Natural killer cell treated with Interleukin-12 subunit alpha and Interleukin-12 subunit beta and Interleukin-15 and Interleukin-18, amount 100 ng/mL, for 72 hours (primary cell): ENCODE measurements at regions not wholly inside any gene's neighbourhood (a gene's known extent, or its start where the extent isn't known, plus 50 kb on each side); places are given as distances from the start of the nearest gene placed in this dataset.
"Not testable (repeated sequence)": the region's sequence is repeated elsewhere in the genome, so short reads cannot be mapped to it uniquely, and the experiment has no call there.

ENCODE experiments used
- ATAC-seq, 2 donors: fragments of 150-1000 bp; cut with Tn5 transposase in 1 of 2; sonication (Bioruptor Pico), chemical (Tn5 transposase) in 1 of 2; 2 replicates each; pipeline ENCODE4 v1.10.0; 2021
- DNase-seq: peaks from one replicate; pipeline ENCODE4 v3.0.0; 2022; ENCODE audit warnings: low spot score
- H3K27ac Mint-ChIP-seq, 2 donors: 1 replicate in 1 of 2; 2 replicates in 1 of 2; pipeline ENCODE4 v1.8.0; 2022; ENCODE audit warnings: mixed read lengths in 2 of 2, mild to moderate bottlenecking in 1 of 2, moderate library complexity in 1 of 2
- H3K27me3 Mint-ChIP-seq, 2 donors: 1 replicate in 1 of 2; 2 replicates in 1 of 2; pipeline ENCODE4 v1.8.0; 2022; ENCODE audit warnings: mixed read lengths in 2 of 2
- H3K36me3 Mint-ChIP-seq: one replicate; pipeline ENCODE4 v1.8.0; 2022; ENCODE audit warnings: mixed read lengths
- H3K4me1 Mint-ChIP-seq, 2 donors: 1 replicate in 1 of 2; 2 replicates in 1 of 2; pipeline ENCODE4 v1.8.0; 2022; ENCODE audit warnings: low read depth in 2 of 2, mixed read lengths in 2 of 2, mild to moderate bottlenecking in 1 of 2
- H3K4me3 Mint-ChIP-seq: one replicate; pipeline ENCODE4 v1.8.0; 2022; ENCODE audit warnings: mixed read lengths
- H3K9me3 Mint-ChIP-seq: 2 replicates; pipeline ENCODE4 v1.8.0; 2022; ENCODE audit warnings: mixed read lengths

- Mint-ChIP-seq H3K27me3 (no peaks in the 10 kb centered on the region), H3K4me3 (no peak overlapping the region), H3K4me1 (no peaks in the 10 kb centered on the region), H3K36me3 (no peaks in the 10 kb centered on the region), H3K27ac (no peak overlapping the region), H3K9me3 (peaks cover 16% of the 10 kb centered on the region)
- ATAC-seq (no peak), DNase-seq (no peak)
Observed at GRCh38 chr2:21356857-21357255, 233.1 kb downstream of the TDRD15 start.

- H3K36me3 Mint-ChIP-seq = no peaks in the 10 kb centered on the region
- H3K9me3 Mint-ChIP-seq = peaks cover 7% of the 10 kb centered on the region
- no peak overlapping the region for H3K4me3 Mint-ChIP-seq
- DNase-seq = no peak
- H3K27ac Mint-ChIP-seq = no peak overlapping the region
- H3K4me1 Mint-ChIP-seq = no peaks in the 10 kb centered on the region
- ATAC-seq = peak in 1 of 2 donors; percentile 43
- no peaks in the 10 kb centered on the region for H3K27me3 Mint-ChIP-seq
Observed at GRCh38 chr2:21358976-21359375, 235.2 kb downstream of the TDRD15 start.

DNA sequence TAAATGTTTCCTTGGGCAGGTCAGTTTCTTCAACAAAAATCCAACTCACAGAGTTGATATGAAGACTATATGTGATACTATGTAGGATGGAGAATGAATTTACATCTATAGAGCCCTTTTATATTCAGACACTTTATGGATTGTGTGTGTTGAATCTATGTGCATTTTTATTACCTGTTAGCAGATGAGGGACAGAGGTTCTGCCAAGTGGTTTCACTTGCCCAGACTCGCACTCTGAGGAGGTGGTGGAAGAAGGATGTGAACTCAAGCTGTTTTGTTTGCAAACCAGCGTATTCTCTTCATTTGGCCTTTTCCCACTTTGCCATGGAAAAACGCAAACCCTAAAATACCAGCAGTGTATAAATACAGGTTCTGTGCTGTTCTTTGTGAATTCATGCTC, 237.6 kb downstream of the TDRD15 start:
- no peaks in the 10 kb centered on the region for H3K36me3 Mint-ChIP-seq
- H3K9me3 Mint-ChIP-seq = no peaks in the 10 kb centered on the region
- DNase-seq = no peak
- H3K27me3 Mint-ChIP-seq = no peaks in the 10 kb centered on the region
- no peak overlapping the region for H3K4me3 Mint-ChIP-seq
- H3K4me1 Mint-ChIP-seq = no peaks in the 10 kb centered on the region
- no peak for ATAC-seq
- H3K27ac Mint-ChIP-seq = no peak overlapping the region

DNA sequence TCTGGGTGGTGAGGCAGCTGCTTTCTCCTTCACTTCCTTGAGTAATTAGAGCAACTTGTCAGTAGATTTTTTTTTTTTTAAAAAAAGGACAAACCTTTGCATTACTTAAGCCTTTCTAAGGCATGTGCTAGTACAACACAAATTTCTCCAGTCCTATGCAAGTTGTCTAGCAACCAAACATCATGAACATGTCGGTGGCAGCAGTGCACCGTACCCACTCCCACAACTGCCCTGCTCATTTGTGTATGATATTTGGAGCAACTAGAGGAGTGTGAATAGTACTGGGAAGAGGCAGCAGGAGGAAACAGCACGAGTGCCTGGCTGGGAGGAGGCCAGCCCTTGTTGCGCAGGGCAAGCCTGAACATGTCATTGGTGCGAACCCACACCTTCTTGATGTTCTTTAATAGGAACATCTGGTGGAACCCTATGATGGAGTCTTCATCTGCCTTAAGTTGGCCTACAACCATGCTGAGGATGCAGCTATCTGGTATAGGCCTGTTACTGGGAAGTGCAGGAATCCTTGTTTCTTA, 238.3 kb downstream of the TDRD15 start:
- ATAC-seq = no peak
- H3K36me3 Mint-ChIP-seq = no peaks in the 10 kb centered on the region
- H3K4me3 Mint-ChIP-seq = no peak overlapping the region
- H3K4me1 Mint-ChIP-seq = no peaks in the 10 kb centered on the region
- H3K27me3 Mint-ChIP-seq = no peaks in the 10 kb centered on the region
- no peaks in the 10 kb centered on the region for H3K9me3 Mint-ChIP-seq
- H3K27ac Mint-ChIP-seq = no peak overlapping the region
- no peak for DNase-seq

- Mint-ChIP-seq H3K27ac (no peak overlapping the region), H3K27me3 (no peaks in the 10 kb centered on the region), H3K4me3 (no peak overlapping the region), H3K4me1 (no peaks in the 10 kb centered on the region), H3K9me3 (no peaks in the 10 kb centered on the region), H3K36me3 (no peaks in the 10 kb centered on the region)
- ATAC-seq (no peak), DNase-seq (no peak)
Observed at GRCh38 chr2:21363364-21363763, 239.6 kb downstream of the TDRD15 start.

DNA sequence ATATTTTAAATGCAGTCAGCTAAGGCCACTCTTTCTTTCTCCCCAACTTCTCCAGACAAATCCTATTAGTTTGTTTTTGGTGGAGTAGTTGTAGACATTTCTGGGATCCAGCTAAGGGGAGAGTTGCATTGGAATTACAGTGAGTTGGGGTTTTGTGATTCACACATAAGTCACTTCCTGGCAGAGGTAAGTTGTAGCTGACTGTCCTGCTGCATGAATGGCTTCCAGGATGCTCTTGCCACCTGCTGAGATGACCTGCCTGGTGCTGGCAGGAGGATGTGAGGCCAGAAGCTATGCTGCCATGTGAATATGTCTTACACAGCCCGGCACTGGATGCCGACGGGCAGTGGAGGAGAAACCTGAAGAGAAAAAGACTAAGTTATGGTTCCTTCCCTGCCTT, 243.7 kb downstream of the TDRD15 start:
- no peaks in the 10 kb centered on the region for H3K27me3 Mint-ChIP-seq
- no peak overlapping the region for H3K27ac Mint-ChIP-seq
- H3K4me3 Mint-ChIP-seq = no peak overlapping the region
- no peak for DNase-seq
- no peaks in the 10 kb centered on the region for H3K36me3 Mint-ChIP-seq
- no peaks in the 10 kb centered on the region for H3K9me3 Mint-ChIP-seq
- no peaks in the 10 kb centered on the region for H3K4me1 Mint-ChIP-seq
- no peak for ATAC-seq

DNA sequence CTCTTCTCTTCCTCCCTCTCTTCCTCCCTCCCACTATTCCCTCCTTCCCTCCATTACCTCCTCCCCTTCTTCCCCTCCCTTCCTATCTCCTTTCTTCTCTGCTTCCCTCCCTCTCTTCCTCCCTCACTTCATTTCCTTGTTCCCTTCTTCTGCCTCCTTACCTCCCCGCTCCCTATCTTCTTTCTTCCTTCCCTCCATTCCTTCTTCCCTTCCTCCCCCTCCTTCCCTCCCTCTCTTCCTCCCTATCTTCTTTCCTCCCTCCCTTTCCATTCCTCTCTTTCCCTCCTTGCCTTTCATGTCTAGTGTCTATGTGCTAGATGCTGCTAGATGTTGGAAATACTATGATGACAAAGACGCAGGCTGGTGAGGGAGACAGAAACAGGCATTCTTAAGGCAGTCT, 246.0 kb downstream of the TDRD15 start:
- DNase-seq (no peak), ATAC-seq (no peak)
- Mint-ChIP-seq H3K4me1 (no peaks in the 10 kb centered on the region), H3K36me3 (no peaks in the 10 kb centered on the region), H3K27me3 (no peaks in the 10 kb centered on the region), H3K27ac (no peak overlapping the region), H3K4me3 (no peak overlapping the region), H3K9me3 (peaks cover 5% of the 10 kb centered on the region)

DNA sequence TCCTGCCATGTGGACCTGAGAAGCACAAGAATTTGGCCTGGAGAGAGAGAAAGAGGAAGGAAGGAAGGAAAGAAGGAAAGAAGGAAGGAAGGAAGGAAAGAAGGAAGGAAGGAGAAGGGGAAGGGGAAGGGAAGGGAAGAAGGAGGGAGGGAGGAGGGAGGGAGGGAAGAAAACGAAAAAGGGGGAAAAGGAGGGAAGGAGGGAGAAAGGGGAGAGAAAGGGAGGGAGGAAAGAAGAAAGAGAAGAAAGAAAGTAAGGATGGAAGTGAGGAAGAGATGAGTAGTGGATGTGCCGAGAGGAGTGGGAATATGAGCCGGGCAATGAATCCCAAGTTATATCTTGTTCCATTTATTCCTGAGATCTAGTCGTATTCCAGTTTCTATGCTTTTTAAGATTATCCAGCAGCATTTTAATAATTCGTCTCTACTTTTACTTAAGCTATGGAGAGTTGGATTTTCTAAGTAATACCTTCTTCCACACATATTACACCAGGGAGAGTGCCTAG, 247.8 kb downstream of the TDRD15 start:
- H3K36me3 Mint-ChIP-seq = no peaks in the 10 kb centered on the region
- DNase-seq (no peak), ATAC-seq (no peak)
- H3K27ac Mint-ChIP-seq = no peak overlapping the region
- peaks cover 5% of the 10 kb centered on the region for H3K9me3 Mint-ChIP-seq
- no peaks in the 10 kb centered on the region for H3K4me1 Mint-ChIP-seq
- no peak overlapping the region for H3K4me3 Mint-ChIP-seq
- no peaks in the 10 kb centered on the region for H3K27me3 Mint-ChIP-seq

- no peak for ATAC-seq
- Mint-ChIP-seq H3K27ac (no peak overlapping the region), H3K9me3 (peaks cover 5% of the 10 kb centered on the region), H3K4me1 (no peaks in the 10 kb centered on the region), H3K27me3 (no peaks in the 10 kb centered on the region), H3K36me3 (no peaks in the 10 kb centered on the region), H3K4me3 (no peak overlapping the region)
- no peak for DNase-seq
Observed at GRCh38 chr2:21372654-21373053, 248.9 kb downstream of the TDRD15 start.

GRCh38 chr2:21376864-21377263, 253.1 kb downstream of the TDRD15 start:
- Mint-ChIP-seq H3K36me3 (no peaks in the 10 kb centered on the region), H3K4me1 (no peaks in the 10 kb centered on the region), H3K4me3 (no peak overlapping the region), H3K9me3 (peaks cover 9% of the 10 kb centered on the region), H3K27ac (no peak overlapping the region), H3K27me3 (no peaks in the 10 kb centered on the region)
- DNase-seq (no peak), ATAC-seq (no peak)

DNA sequence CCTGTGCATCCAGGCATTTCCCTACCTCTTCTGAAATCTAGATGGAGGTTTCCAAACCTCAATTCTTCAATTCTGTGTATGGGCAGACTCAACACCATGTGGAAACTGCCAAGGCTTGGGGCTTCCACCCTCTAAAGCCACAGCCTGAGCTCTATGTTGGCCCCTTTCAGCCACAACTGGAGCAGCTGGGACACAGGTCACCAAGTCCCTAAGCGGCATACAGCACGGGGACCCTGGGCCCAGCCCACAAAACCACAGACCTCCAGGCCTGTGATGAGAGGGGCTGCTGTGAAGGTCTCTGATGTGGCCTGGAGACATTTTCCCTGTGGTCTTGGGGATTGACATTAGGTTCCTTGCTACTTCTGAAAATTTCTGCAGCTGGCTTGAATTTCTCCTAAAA, 255.4 kb downstream of the TDRD15 start:
- H3K4me3 Mint-ChIP-seq = no peak overlapping the region
- no peak overlapping the region for H3K27ac Mint-ChIP-seq
- no peak for DNase-seq

DNA sequence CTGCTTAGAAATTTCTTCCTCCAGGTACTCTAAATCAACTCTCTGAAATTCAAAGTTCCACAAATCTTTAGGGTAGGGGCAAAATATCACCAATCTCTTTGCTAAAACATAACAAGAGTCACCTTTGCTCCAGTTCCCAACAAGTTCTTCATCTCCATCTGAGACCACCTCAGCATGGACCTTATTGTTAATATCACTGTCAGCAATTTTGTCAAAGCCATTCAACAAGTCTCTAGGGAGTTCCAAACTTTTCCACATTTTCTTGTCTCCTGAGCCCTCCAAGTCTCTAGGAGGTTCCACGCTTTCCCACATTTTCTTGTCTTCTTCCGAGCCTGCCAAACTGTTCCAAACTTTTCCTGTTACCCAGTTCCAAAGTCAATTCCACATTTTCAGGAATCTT, 255.9 kb downstream of the TDRD15 start:
- not testable (repeated sequence) for H3K36me3 Mint-ChIP-seq, H3K27me3 Mint-ChIP-seq, DNase-seq, ATAC-seq, H3K9me3 Mint-ChIP-seq, H3K27ac Mint-ChIP-seq, H3K4me1 Mint-ChIP-seq, H3K4me3 Mint-ChIP-seq

More for the DNA sequence above, 255.4 kb downstream of the TDRD15 start:
- Mint-ChIP-seq H3K27me3 (no peaks in the 10 kb centered on the region), H3K36me3 (no peaks in the 10 kb centered on the region), H3K4me1 (no peaks in the 10 kb centered on the region), H3K9me3 (peaks cover 3% of the 10 kb centered on the region)
- no peak for ATAC-seq

- no peaks in the 10 kb centered on the region for H3K27me3 Mint-ChIP-seq
- no peaks in the 10 kb centered on the region for H3K4me1 Mint-ChIP-seq
- ATAC-seq = no peak
Observed at GRCh38 chr2:21381421-21381820, 257.7 kb downstream of the TDRD15 start.

GRCh38 chr2:21382701-21383520, 259.1 kb downstream of the TDRD15 start:
- ATAC-seq = no peak
- DNase-seq = no peak
- Mint-ChIP-seq H3K4me3 (no peak overlapping the region), H3K36me3 (no peaks in the 10 kb centered on the region), H3K27me3 (no peaks in the 10 kb centered on the region), H3K27ac (no peak overlapping the region), H3K4me1 (no peaks in the 10 kb centered on the region), H3K9me3 (peaks cover 3% of the 10 kb centered on the region)

More at GRCh38 chr2:21381421-21381820, 257.7 kb downstream of the TDRD15 start:
- Mint-ChIP-seq H3K9me3 (peaks cover 3% of the 10 kb centered on the region), H3K4me3 (no peak overlapping the region), H3K36me3 (no peaks in the 10 kb centered on the region), H3K27ac (no peak overlapping the region)
- DNase-seq = no peak
